HG03135 (cell line): ENCODE measurements at regions not wholly inside any gene's neighbourhood (a gene's known extent, or its start where the extent isn't known, plus 50 kb on each side); places are given as distances from the start of the nearest gene placed in this dataset.

Experiments used
- ATAC-seq: cut with Tn5 transposase; IDR thresholded peaks from one replicate; pipeline ENCODE4 v1.9.1; 2021; ENCODE audit warnings: mild to moderate bottlenecking, moderate library complexity; ENCODE audit not compliant: unreplicated experiment

DNA sequence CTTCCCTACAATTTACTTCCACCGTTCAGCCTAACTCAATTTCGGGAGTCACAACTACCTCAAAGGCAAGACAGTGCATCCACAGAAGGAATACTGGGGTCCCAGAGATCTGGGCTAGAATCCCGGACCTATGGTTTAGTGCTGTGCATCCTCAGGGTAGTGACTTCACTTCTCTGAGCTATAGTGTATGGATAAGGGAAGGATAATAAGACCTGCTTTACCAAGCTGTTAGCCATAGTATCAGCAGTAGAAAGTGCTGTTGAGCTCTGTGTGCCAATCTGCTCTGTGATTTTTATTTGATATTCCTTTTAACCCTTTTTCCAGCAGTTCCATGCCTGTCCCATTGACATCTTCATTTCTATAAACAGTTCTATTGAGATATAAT is 1044.3 kb downstream of the BCL11B start:
- ATAC-seq = no peak

DNA sequence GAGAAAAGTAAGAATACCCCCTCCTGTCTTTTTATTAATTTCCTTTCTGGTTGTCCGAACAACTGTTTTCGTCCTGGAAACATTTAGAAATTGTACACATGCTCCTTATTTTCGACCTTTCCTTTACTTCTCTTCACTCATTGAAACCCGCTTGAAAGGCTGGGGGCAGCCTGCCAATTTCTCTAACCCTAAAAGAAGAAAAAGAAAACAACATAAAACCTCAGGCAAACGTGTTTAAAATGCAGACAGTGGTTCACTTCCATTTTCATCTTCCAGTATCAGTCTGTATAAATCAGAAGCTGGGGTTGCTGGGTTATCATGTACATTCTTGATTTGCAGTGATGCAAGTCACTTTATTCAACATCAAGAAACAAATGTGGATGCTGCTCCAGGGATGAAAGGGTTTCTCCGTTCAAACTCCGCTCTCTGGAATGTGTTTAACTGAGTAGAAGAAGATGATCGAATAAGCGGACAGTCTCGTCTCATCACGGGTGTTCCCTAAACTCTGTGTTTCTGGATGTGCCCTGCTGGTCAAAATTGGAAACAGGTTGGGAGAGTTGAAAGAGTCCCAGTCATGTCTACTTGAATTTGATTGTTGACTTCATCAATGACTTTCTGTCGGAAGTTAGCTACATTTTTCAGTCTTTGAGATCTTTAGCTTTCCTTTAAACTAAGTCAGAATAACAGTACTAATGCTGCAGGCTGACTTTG is 1042.2 kb downstream of the BCL11B start:
- ATAC-seq = no peak

DNA sequence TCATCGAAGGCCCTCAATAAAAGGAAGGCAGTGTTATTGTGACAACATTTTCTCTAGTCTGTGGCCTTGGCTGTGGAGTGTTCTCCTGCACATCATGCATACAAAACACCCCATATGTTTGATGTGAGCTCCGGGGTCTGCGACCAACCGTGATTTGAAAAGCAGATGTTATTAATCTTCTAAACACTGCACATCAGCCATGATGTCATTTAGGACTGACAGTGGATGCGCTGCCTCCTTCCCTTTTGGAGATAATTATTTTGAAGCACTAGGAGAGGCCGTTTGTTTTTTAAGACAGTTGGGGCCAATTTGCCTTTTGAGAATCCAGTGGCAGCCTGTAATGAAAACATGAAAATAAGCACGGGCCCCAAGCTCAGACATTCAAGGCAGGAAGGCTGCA is 1041.6 kb downstream of the BCL11B start:
- no peak for ATAC-seq

DNA sequence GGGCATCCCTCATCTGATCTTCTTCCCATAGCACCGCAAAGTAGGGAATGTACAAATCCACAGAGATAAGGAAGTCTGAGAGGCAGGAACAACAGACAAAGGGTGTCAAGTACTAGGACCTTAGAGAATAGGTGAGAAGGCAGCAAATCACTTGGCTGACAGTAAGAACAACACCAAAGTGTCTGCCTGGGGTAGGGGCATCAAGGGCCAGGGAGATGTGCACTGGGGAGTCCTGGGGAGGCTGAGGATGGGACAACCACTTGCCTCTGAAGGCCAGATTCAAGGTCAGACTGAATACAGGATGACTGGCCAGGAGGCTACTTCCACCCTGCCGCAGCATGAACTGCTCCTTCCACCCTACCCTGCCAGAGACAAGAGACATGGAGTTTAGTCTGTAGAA is 1040.8 kb downstream of the BCL11B start:
- ATAC-seq = no peak

DNA sequence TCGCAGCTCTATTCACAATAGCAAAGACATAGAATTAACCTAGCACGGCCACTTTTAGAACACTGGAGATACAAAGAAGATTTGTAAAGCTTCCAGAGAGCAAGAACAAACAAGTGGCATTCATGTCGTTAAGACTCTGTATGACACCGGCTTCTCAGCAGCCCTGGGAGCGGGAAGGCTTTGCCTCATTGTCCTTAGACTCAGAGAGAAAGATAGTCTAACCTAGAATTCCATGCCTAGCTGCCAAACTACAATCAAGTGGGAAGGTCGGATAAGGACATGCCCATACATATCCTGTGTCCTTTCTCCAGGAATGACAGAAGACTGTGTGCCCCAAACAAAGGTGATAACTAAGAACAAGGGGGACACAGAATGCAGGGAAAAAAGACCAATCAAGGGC is 1038.3 kb downstream of the BCL11B start:
- no peak for ATAC-seq

DNA sequence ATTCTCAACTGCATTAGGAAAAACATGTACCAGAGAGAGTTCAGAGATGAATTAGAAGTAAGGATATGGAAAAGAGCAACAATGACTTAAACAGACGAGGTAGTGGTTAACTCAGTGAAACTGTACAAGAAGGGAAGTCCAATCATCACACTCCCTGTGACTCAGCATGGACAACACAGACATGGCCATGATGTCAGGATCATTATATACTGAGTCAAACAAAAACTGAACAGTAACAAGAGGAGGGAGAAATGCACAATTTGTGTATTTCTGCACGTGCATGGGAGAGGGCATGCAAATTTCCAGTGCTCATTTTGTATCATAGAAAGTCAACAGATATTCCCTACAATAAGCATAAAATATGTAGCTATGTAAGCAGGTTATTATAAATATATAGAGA is 1037.8 kb downstream of the BCL11B start:
- ATAC-seq = no peak

GRCh38 chr14:98236314-98236713 is 1035.7 kb downstream of the BCL11B start:
- no peak for ATAC-seq

- ATAC-seq = no peak
Observed at GRCh38 chr14:98237939-98238338, 1034.1 kb downstream of the BCL11B start.

GRCh38 chr14:98240376-98240775 is 1031.6 kb downstream of the BCL11B start:
- ATAC-seq = no peak

DNA sequence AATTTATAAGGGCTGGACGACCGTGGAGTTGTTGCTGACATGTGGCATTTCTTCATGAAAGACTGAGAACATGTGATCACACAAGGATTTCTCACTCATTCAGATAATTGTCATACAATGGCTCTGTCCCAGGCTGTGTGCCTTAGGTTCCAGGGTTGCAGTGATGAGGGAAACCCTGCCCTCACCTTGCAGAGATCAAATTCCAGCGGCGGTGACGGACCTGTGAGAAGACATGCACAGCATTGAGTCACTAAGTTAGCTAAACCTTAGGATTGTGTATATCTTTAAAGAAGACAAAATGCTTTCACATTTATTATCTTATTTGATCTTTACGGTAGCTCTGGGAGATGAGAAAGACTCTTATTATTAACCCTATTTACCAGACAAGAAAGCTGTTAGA is 1029.1 kb downstream of the BCL11B start:
- no peak for ATAC-seq

GRCh38 chr14:98243332-98243731 is 1028.7 kb downstream of the BCL11B start:
- no peak for ATAC-seq

DNA sequence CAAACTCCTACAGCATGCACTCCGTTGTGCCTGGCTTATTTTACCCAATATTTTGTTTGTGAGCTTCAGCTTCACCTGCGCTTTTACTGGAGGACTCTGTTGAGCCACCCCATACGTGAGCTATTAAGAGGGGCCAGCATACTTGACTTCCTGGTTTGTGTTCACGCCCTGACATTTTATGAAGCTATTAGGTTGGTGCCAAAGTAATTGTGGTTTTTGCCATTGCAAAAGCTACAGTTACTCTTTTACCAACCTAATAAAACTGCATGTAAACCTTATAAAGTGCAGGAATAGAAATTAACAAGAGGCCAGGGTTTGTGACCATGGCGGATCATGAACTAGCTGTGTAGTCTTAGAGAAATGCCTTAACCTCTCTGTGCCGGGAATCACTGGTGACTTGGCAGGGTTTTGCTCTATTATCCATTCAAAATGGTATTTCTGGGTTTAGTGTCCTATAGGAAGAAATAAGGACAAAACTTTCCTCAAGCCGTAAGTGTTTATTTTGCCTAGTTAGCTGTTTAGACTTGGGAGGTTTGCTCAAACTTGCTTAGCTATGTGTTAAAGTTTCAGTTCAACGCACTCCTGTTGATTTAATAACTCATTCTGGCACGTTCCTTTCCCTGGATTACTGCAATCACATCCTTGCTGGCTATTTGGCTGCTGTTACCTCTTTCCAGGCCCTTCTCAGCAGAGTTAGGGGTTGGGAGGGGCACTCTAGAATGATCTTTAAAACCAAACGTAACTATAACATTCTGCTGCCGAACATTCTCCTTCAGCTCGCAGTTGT is 1027.6 kb downstream of the BCL11B start:
- no peak for ATAC-seq

DNA sequence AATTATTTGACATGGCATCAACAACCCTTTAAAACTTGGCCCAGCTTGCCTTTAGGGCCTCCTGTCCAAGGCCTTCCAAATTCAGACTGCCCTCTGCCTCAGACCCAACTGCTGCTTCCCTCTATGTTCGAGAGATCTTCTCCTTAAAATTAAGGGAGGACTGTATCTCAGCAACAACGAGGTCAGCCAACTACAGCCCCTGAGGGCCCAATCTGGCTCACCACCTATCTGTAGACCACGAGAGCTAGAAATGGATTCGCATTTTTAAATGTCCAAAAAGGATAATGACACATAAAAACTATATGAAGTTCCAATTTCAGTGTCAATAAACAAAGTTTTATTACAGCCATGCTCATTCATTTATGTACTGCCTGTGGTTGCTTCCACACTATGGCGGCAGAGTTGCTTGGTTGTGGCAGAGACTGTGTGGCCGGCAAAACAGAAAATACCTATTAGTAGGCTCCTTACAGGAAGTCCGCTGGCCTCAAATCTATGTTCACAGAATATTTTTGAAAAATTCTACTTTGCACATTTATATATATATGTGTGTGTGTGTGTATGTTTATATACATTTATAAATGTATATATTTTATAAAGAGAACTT is 1026.9 kb downstream of the BCL11B start:
- ATAC-seq = no peak

DNA sequence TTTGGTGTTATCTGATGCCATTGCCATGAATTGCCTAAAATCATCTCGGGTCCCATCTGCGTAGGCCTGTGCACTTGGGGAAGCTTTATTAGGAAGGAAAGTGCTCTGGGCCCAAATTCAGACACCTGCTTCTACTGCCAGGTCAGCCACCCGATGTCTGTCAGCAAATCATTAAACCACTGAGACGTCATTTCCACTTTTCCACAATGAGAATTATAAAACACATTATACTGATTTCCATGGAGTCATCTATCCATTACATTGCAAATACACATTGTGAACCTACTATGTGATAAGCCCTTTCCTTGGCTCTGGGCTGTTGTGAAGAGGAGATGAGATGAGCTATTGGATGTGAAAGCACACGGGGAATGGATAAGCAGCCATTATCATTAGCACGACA is 1022.9 kb downstream of the BCL11B start:
- no peak for ATAC-seq

DNA sequence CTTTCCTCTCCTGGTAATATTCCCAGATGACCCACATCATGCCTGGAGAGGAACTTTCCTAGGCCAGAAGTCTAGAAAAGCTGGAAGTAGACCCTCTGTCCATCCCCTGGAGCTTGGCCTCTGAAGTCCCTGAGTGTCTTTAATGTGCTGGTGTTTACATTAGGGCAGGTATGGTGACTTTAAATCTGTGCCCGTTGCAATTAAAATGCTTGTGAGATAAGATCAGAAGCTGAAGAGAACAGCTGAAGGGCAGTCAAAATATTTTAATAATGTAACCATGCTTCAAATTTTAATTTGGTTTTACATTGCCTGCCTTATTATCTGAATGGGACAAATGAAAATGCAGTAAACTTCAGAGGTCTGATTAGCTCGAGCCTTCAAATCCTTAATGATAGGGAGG is 1022.5 kb downstream of the BCL11B start:
- ATAC-seq = no peak

- no peak for ATAC-seq
Observed at GRCh38 chr14:98252820-98253219, 1019.2 kb downstream of the BCL11B start.

- ATAC-seq = no peak
Observed at GRCh38 chr14:98259881-98260280, 1012.1 kb downstream of the BCL11B start.

DNA sequence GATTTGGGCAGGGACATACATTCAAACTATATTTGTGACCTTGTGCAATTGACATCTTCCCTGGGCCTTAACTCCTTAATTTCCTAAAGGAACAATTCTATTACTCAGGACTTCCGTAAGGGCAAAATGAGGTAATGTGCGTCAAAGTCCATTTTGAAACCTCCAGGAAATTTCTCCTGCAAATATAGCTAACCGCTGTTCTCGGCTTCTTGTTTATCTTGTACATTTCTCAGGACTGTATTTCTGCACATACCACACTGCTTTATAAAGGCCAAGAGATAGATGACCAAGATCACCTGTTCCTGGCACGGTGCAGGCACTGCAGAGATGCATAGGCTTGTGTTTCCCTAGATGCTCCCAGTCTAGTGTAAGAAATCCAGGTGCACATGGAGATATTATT is 1009.4 kb downstream of the BCL11B start:
- ATAC-seq = no peak

DNA sequence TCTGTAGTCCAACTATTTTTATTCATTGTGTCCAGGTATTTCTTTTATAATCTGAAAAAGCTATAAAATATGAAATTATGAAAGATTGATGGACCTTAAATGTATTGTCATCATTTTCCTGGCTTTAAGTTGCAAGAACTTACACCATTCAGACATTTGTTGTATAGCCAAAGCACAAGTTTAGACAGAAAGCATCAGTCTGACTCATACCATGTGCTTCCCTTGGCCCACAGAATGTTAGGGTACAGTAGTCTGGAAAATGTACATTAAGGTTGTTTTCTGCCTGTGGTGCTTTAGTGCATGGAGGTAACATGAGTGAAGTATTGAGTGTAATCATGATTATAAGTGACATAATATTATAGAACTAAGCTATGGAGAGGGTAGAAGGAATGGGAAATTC is 1002.5 kb downstream of the BCL11B start:
- ATAC-seq = no peak

DNA sequence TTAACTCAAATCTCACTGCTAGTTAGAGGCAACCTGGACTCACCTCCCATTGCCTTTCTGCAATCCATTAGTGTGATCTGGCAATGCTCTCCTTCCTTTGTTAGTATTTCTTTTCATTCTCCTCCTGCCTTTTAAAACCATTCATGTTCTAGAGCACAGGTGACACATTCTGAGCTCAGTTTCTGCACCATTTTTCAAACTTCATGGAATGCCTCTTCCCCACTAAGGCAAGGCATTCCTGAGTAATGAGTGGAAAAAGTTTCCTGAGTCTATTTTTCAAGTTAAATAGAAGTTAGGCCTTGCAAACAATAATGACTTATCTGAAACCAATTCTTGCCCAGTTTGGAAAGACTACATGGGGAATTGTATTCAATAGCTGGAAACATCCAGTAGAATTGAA is 1001.8 kb downstream of the BCL11B start:
- no peak for ATAC-seq

GRCh38 chr14:98274596-98274995 is 997.4 kb downstream of the BCL11B start:
- ATAC-seq = no peak

DNA sequence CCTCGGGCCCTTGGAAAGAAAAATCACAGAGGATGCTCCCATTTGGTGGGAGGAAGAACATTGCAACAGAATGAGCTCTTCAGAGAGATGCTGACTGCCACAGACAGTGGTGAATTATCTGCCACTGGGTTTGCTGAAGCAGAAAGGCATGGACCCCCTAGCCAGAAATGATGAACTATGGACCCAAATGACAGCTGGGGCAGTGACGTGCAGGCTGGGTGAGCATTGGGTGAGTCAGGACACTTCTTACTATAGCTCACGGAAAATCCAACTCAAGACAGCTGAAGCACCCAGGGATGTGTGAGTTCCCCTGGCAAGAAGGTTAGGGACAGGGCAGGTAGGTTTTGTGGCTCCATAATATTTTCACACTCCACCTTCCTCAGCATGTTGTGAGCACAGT is 993.2 kb downstream of the BCL11B start:
- no peak for ATAC-seq
